Stimulated activated CD4-positive, alpha-beta T cell treated with anti-CD3 and anti-CD28 coated beads, Interleukin-4, amount 100 ng/mL, for 48 hours (primary cell): ENCODE measurements at regions not wholly inside any gene's neighbourhood (a gene's known extent, or its start where the extent isn't known, plus 50 kb on each side); places are given as distances from the start of the nearest gene placed in this dataset.

Source experiments
- DNase-seq, 2 donors: peaks; one replicate each; pipeline ENCODE4 v3.0.0-alpha.2; 2020; ENCODE audit warnings: low read depth in 2 of 2

DNA sequence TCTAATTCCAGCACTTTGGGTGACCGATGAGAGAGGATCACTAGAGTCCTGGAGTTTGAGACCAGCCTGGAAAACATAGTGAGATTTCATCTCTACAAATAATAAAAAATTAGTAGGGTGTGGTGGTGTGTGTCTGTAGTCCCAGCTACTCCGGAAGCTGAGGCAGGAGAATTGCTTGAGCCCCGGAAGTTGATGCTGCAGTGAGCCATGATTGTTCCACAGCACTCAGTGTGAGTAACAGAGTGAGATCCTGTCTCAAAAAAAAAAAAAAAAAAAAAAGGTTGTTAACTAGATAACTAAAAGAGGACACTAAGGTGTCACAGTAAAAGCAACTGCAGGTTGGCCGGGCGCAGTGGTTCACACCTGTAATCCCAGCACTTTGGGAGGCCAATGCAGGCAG lies 121.3 kb upstream of the MAX start:
- no peak for DNase-seq

DNA sequence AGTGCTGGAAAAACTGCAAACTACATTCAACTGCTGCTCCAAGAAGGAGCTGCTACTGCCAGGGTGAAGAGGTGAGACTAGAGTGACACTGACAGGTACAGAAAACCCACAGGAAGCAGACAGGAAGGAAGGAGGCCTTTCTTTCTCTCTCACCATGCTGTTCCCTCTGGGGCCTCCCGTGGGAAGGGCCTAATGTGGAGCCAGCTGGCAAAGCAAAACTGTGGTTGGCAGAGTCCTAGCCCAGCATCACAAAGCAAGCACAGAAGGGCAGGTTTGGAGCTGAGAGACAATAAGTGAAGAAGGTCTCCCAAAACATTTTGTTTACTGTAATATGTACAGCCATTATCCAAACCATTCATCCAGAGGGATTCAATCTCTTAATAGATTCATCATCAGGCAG lies 122.5 kb upstream of the MAX start:
- no peak for DNase-seq

DNA sequence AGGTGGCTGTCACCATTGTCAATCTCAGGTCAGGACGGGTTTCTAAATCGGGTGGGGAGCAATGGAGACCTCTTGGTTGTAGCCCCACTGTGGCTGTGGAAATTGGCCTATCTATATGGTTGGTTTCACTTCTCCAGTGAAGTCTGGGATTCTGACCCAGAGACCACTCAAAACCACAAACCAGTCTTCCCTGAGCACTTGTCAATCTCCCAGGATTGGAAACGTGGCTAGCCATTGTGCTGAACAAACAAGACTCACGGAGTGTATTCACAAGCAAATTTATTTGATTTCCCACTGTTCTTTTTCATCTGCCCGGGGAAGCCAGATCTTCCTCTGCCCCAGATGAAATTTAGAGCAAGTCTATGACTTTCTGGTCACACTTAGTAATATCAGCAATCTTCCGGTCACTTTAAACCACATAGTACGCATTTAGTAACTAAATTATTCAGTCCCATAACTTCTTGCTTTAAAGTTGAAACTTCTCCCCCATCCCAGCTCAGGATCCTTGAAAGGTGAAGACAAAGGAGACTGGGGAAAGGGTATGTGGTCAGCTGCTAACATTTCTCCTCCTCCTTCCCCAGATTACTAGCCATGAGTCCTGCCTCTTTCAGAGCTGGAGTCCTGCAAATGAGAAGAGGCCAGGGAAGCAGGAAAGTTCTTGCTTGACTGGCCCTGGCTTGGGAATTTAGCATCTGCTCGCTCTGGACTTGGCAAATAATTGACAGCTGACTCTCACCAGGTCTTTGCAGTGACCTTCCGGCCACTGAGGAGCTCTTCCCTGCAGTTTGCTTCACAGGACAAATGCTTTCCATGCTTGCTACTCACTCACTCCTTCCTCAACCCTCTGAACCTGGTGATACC lies 123.2 kb upstream of the MAX start:
- no peak for DNase-seq

DNA sequence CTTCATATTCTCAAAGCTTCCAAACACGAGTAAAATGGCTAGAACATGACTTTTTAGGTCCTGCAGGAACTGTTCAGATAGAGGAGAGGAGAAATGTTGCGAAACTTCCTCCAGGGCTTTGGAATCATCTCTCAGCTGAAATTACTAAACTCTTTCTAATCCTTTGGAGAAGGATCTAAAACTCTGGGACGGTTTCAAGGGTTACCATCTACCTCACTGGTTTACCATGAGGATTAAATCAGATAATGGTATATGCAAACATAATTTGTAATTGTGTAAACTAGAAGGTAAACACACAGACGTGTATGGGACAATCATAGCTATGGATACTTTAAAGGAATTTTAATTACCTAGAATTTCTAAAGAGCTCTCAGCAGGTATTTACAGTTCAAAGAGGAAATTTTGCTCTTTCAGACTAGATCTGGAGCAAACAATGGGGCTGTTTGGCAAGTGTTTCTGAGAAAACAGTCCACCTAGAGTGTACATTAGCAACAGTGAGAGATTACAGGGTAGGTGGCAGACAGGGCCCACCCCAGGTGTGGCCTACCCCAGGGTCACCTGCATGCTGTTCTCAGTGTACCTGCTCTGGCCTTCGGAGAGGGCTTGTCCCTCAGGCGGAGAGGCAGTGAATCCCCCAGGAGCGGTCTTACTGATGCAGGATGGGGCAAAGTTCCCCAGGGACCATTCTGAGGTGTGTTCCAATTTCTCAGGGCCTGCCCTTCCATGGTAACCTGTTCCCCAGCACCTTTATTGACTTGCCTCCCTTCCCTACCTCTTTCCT lies 124.7 kb upstream of the MAX start:
- no peak for DNase-seq

DNA sequence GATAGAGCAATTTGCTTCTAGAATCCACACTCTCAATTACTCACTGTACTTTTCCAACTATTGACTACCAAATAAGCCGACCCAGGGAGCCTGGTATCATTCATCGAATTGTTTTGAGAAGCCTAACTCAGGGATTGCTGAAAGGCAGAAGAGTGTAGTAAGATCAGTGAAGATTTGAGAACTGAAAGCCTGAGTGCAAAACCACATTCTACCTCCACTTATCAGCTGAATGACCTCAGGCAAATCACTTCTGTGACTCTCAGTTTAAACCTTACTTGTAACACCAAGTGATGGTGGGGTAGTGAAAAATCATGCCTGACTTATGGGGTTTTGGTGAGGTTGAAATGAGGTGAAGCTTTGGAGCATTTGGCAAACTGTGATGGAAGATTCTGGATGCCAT lies 126.1 kb upstream of the MAX start:
- DNase-seq: no peak

DNA sequence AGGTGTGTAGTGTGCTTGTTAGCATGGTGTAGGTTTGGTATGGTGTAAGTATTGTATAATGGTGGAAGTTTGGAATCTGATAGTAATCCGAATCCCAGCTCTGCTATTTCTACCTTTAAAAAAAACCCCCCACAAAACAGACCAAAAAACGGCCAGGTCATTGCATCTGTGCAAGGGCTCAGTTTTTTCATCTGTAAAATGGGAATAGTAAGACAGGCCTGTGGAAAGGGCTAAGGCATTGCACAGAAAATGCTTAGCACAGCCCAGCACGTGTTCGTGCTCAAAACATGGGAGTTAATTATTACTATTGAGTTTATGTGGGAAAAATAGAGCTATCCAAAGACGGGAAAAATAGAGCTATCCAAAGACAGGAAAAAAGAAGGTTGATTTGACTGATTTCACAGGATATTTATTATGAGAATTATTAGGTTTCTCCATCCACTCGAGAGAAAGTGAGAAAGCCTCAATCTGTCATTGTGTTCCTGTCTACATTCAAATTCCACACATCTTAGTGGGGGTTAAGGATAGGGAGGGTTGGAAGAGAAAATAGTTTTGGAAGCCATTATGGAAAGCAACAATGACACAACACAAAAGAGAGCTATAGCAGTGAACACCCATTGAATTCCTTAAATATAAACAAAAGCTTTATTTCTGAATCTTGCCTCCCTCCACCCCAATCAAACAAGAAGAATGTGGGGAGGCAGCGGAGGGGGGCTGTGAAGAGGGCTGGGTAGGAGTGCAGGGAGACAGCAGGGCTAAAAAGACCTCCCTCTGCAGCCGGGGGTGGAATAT lies 126.8 kb upstream of the MAX start:
- no peak for DNase-seq

DNA sequence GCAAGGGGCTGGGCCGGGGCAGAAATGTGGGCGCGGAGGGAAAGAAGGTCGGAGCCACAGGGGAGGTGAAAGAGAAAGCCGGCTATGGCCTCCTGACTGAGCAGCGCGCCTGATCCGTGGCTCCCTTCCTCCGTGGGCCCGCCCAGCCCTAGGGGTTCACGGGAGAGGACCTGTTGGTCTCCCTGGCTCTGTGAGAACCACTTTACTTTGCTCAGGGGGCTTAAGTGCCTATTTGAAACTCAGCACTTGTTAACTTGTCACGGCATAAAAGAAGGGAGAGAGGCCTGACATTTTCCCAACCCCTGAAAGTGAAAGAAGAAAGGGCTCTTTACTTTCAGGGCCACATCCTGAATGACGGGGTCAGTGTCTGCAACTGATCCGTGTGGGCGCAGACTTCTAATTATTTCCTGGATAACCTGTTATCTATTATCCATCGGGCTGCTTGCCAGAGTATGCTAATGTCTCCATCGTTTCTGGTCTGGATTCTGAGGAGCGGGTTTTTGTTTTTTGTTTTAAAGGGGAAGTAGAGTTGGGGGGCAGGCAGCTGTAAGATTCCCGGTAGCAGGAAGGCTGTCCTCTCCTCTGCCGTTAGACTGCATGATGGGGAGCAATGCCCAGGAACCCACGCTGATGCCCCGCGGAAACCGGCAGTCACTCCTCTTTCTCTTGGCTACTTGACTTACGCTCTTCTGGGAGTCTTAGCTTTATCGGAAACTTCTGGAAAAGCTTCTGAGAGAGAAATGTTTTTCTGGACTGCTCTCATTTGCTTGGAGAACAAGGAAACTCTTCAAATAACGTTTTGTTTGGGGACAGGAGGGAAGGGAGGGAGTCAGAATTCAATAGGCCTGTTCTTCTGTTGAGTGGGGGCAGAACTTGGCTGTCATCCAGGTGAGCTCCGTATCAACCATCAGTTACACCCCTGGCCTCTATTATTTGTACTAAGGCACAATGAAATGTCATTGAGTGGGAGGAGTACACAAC lies 127.7 kb upstream of the MAX start:
- DNase-seq: no peak

DNA sequence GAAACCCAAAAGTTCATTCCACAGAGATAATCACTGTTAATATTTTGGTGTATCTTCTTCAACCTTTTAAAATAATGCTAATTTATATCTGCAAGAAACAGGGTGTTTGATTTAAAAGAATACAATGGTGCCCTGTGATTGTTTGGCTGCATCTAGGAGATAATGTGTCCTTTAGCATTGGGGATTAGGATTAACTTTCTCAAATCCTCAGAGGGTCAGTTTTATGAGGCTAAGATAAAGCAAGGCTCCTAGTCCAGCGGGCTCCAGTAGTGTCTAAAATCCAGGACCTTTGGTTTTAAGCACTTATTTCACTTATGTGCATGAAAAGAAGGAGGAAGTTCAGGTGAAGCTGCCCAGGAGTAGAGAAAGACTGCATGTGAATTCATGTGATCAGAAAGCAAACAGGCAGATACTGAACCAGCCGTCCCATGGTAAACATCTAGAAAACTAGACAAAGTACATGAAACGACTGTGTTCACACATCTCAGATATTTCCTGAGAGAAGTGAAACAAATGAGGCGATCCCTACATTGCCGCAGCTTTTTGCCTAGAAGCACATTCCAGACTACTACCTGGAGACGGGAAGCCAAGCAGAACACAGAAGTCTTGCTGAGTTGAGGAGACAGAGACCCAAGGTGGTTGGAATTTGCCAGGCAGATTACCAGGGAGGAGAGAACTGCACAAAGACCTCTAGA lies 129.1 kb upstream of the MAX start:
- DNase-seq: no peak

DNA sequence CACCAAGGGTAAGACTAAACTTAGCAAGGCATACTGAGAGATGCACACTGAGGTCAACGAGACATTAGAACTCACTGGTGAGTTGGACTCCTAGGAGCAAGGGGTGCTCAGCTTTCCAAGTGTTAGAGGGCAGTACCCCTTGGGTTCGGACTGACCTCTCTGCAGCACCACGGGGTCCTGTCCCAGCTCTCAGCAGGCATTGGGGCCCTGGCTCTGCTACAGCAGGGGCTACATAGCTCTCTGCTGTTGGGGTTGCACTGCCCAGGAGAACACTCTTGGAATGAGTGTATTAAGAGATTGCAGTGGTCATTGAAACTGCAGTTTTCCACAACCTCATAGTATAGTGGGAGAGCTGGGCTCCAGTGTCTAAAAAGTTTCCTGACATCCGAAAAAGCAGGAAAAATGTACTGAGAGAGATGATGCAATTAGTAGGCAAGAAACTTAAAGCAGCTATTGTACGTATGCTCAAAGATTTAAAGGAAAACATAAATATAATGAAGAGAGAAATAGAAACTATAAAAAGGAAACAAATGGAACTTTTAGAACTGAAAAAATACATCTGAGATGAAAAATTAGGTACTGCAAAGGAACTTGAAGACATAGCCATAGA lies 132.5 kb upstream of the MAX start:
- DNase-seq: no peak

DNA sequence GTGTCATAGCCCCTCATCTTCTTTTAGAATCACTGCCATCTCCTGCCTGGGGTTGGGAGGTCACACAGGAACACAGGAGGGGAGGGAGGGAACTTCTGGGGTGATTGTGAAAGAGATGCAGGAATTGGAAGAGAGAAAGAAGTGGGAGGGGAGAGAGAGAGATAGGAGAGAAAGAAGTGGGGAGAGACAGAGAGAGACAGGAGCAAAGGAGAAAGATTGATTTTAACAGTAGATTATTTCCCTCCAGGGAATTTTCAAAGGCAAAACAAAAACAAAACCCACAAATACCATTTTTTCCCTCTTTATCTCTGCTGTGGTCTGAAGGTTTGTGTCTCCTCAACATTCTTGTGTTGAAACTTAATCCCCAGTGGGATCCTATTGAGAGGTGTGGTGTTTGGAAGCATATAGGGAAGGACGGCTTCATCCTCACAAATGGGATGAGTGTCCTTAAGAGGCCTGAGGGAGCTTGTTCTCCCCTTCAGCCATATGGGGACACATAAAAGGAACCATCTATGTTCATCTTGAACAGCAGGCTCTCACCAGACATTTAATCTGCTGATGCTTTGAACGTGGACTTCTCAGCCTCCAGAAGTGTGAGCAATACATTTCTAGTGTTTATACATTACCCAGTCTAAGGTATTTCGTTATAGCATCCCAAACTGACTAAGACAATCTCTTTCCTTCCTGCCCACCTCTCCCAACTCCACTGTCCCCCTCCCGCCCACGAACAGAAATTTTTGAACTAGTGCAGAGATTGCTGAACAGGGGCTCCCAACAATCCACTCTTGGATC lies 134.9 kb upstream of the MAX start:
- no peak for DNase-seq

DNA sequence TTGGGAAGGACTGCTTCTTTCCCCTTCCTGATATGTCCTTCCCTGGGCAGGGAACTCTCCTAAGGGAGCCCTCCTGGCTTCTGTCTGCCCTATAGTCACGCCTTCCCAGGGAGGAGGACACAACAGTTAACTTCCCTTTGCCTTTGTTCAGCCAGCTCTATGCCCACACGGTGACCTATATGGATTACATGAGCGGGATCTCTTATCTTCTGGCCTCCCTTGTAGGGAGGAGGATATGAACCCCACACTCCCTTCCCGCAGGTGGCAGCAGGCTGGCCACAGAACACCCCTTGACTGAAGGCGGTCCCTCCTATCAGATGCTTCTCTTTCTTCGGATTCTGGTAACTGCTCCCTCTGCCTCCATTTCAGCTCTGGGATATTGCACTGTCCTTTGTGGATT lies 135.6 kb upstream of the MAX start:
- no peak for DNase-seq

DNA sequence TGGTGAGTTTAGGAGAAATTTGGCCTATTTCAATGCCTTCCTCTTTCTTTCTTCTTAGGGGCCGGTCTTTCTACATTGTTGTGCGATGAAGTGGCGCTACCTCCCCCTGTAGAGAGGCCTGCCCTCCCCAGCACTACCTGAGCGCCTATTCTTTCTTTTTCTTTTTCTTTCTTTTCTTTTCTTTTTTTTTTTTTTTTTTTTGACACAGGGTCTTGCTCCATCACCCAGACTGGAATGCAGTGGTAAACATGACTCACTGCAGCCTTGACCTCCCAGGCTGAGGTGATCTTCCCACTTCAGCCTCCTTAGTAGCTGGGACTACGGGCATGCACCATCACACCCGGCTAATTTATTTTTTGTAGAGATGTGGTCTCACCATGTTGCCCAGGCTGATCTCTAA lies 136.1 kb upstream of the MAX start:
- no peak for DNase-seq

DNA sequence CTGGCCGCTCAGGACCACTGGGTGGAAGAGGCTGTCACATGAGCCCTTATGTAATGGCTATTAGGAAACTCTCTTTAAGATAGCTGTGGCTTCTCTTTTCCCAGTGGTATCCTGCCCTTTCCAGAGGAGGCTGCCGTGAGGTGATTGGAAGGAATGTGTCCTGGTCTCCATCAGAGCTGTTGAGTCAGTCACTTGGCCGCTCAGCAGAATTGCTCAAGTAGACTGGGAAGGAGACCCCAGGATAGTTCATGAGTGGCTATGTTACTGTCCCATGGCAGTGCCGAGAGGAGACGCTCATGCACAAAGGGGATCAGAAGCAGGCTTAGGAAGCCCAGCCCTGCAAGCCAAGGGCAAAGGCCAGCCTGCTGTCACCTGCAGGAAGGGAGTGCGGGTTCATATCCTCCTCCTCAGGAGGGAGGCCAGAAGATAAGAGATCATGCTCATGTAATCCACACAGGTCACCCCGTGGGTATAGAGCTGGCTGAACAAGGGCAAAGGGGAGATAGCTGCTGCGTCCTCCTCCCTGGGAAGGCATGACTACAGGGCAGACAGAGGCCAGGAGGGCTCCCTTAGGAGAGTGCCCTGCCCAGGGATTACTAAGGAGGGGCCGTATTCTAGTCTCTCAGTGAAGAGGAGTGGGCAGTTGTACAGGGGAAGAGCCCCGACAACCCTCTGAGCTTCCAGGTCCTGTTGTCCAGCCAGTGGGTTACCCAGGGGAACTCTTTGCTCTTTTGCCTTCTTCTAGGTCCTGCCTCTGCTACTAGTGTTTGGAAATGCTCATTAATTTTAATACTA lies 137.0 kb upstream of the MAX start:
- no peak for DNase-seq

DNA sequence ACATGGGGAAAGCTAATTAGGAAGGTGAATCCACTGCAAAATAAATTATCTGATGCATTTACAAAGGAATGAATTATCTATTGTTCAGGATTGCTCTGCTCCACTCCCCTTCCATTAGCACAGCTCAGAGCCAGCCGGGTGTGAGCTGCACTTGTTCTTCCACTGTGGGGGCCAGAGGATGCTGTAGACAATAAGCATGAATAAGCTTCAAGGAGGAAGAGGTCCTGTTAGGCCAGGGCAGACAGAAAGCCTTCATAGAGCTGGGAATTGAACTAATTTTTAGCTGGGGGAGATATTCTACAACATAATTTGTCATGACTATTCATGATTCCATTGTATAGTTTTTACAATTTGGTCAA lies 137.6 kb upstream of the MAX start:
- DNase-seq: no peak

DNA sequence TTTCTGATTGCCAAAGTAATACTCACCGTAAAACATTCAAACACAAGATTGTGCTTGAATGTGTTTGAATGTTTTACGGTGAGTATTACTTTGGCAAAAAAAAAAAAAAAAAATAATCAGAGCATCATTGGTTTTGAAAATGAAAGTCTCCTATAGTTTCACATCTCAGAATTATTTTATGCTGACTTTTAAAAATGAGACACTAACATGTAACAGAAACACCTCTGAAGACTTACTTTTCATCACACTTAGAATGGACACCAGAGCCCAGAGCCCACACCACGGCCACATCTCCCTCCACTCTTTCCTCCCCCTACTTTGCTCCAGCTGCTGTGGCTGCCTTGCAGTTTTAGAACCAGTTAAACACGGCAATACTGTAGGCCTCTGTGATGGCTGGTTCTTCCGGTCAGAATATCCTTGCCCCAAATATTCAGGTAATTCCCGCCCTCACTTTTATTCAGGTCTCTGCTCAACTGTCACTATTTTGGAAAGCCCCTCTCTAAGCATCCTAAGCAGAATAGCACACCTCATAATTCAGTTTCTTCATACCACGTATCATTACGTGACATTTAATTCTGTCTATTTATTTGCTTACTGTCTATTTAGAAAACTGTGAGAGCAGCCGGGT lies 138.9 kb upstream of the MAX start:
- no peak for DNase-seq

DNA sequence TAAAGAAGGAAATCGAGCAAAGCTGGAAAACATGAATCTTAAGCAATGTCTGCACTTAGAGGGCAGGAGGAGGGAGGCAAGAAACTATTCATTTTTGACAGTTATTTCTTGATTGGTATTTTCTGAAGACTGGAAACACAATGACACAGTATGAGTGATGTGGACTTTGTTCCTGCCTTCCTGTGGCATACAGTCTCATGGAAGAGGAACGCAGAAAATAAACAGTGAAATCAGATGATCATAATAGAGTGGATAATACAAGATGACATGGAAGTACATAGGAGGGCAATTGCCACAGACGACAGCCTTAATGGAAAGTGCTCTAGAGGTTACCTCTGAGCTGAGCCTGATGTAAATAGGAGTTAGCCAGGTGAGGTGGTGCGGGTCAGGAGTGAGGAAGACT lies 140.4 kb upstream of the MAX start:
- no peak for DNase-seq

DNA sequence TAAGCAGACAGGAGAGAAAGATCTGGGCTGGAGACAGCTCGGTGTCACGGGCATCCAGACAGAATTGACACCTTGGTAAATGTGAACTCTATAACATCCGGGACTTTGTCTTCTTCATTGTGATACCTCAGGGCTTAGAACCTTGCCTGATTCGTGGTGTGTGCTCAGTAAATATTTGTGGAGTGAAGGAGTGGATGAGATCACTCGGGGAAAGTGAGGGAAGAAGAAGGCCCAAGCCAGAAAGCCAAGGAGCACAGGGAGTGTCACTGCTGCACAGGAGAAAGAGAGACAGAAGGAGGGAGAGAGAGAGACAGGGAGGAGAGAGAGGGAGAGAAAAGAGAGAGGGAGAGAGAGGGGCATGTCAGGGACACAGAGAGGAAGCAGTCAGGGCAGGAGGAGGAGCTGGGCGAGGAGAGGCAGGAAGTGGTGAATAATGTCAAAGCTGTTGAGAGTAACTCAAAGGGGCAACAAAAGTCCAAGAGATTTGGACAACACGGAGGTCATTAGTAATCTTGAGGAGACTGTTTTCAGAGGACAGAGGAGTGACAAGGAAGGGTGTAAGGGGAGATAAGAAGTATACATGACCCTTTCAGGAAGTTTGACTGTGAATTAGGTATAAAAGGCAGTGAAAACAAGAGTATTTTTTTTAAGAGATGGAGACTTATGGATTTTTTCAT lies 141.6 kb upstream of the MAX start:
- DNase-seq: no peak
